ENCODE measurements at regions not wholly inside any gene's neighbourhood (a gene's known extent, or its start where the extent isn't known, plus 50 kb on each side); places are given as distances from the start of the nearest gene placed in this dataset.

- H3K4me3 ChIP-seq = no peak overlapping the region
- H3K27ac ChIP-seq = no peak overlapping the region
- no peaks in the 10 kb centered on the region for H3K4me1 ChIP-seq
- TF ChIP-seq CTCF (IDR thresholded peaks at IDR 0.05) = no peak
- DNase-seq = no peak
- intact Hi-C loops (cut with DNase I; ENCODE audit: low total_unique reads) = no loop called here
- H3K9me3 ChIP-seq = no peaks in the 10 kb centered on the region
- no peaks in the 10 kb centered on the region for H3K36me3 ChIP-seq
- H3K27me3 ChIP-seq = no peaks in the 10 kb centered on the region
Measured at GRCh38 chr10:107548301-107548700, 383.8 kb upstream of the SORCS1 start.

DNA sequence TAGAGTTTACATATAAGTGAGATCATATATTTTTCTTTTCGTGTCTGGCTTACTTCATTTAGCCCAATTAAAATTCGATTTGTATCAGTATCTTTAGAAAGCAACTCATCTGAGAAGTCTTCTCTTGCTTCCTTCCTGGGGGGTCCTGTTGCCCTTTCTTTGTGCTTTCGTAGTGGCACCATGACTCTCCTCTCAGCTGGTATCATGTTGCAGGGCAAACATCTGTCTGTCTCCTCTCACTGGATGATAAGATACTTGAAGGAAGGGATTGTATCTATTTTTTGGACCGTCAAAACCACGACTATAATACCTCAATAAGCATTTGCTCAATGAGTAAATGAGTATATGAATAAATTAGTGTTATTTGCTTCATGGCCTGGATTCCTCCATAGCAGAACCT lies 382.5 kb upstream of the SORCS1 start:
- no peaks in the 10 kb centered on the region for H3K4me1 ChIP-seq

DNA sequence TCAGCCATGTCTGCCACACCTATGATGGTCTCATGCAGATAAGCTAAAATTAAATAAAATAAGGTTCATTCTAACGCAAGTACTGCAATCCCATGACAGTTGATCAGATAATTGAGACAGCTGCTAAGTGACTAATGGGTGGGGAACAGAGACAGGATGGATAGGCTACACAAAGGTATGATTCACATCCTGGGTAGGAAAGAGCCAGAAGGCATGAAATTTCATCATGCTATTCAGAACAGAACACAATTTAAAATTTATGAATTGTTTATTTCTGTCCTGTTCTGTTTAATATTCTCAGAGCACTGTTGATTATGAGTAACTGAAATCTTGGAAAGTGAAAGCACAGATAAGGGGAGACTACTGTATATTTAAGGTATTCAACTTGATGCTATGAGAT lies 381.8 kb upstream of the SORCS1 start:
- no peak overlapping the region for H3K27ac ChIP-seq
- intact Hi-C loops (cut with DNase I; ENCODE audit: low total_unique reads) = no loop called here
- DNase-seq = no peak
- H3K4me3 ChIP-seq = no peak overlapping the region
- H3K9me3 ChIP-seq = no peaks in the 10 kb centered on the region
- no peak for TF ChIP-seq CTCF (IDR thresholded peaks at IDR 0.05)
- no peaks in the 10 kb centered on the region for H3K36me3 ChIP-seq
- no peaks in the 10 kb centered on the region for H3K4me1 ChIP-seq
- H3K27me3 ChIP-seq = no peaks in the 10 kb centered on the region

More for the DNA sequence above, 382.5 kb upstream of the SORCS1 start:
- Histone ChIP-seq H3K27me3 (no peaks in the 10 kb centered on the region), H3K27ac (no peak overlapping the region), H3K36me3 (no peaks in the 10 kb centered on the region), H3K9me3 (no peaks in the 10 kb centered on the region), H3K4me3 (no peak overlapping the region)
- intact Hi-C loops (cut with DNase I; ENCODE audit: low total_unique reads) = no loop called here
- TF ChIP-seq CTCF (IDR thresholded peaks at IDR 0.05) = no peak
- DNase-seq = no peak

GRCh38 chr10:107545717-107546116 lies 381.2 kb upstream of the SORCS1 start:
- no peak overlapping the region for H3K27ac ChIP-seq

DNA sequence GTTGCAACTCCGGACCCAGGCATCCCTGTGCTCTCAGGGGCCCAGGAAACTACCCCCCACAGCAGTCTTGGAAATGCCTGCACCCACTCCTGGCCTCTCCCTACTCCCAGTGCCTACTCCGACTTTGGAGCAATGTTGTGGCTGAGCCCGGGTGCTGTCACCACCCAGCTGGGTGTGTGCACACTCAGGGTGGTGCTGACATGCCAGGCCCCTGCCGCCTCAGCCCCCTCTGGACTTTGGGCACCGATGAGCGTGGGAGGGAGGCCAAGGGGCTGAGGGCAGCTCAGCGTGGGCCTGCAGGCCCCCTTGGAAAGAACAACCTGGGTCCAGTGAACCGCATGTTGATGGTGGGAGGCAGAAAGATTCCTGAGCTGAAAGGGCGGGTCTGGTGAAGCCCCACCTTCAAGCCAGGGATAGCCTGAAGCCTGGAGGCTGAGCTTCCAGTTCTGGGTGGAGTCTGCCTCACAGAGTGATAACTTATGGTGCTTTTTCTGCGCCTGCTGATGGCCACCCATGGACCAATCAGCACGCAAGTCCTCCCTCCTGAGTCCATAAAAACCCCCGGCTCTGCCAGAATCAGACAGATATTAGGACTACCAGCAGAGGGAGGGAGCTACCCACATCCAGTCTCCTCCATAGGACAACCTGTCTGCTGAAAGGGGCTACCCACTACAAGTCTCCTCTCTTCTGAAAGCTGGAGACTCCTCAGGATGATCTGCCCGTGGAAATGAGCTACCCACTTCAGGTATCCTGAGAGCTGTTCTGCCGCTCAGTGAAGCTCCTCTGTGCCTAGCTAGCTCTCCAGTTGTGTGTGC lies 380.4 kb upstream of the SORCS1 start:
- no peak overlapping the region for H3K27ac ChIP-seq
- no peaks in the 10 kb centered on the region for H3K27me3 ChIP-seq
- no peaks in the 10 kb centered on the region for H3K4me1 ChIP-seq
- no peaks in the 10 kb centered on the region for H3K9me3 ChIP-seq
- TF ChIP-seq CTCF (IDR thresholded peaks at IDR 0.05) = no peak
- H3K36me3 ChIP-seq = no peaks in the 10 kb centered on the region
- intact Hi-C loops (cut with DNase I; ENCODE audit: low total_unique reads) = no loop called here
- H3K4me3 ChIP-seq = no peak overlapping the region
- no peak for DNase-seq

More at GRCh38 chr10:107545717-107546116, 381.2 kb upstream of the SORCS1 start:
- Histone ChIP-seq H3K36me3 (no peaks in the 10 kb centered on the region), H3K27me3 (no peaks in the 10 kb centered on the region), H3K9me3 (no peaks in the 10 kb centered on the region), H3K4me3 (no peak overlapping the region), H3K4me1 (no peaks in the 10 kb centered on the region)
- TF ChIP-seq CTCF (IDR thresholded peaks at IDR 0.05) = no peak
- intact Hi-C loops (cut with DNase I; ENCODE audit: low total_unique reads) = no loop called here
- DNase-seq = no peak
